HepG2 (cell line): ENCODE measurements at regions not wholly inside any gene's neighbourhood (a gene's known extent, or its start where the extent isn't known, plus 50 kb on each side); places are given as distances from the start of the nearest gene placed in this dataset.

Experiments used
- ATAC-seq: fragments of 200-7000 bp; cut with Tn5 transposase; 3 replicates; pipeline ENCODE4 v1.9.1; 2020; ENCODE audit warnings: mild to moderate bottlenecking, moderate library complexity
- BruUV-seq: library from RNA; stranded (reverse); fragments of 400-500 nt; replicated peaks from 2 replicates; lab custom pipeline; 2021; lab: Mats Ljungman, UMichigan
- CTCF ChIA-PET: fragments of 300-600 bp; formaldehyde crosslinking; extraction: SDS; loops from one replicate; lab custom pipeline; 2021; ENCODE audit warnings: low total read pairs, inconsistent platforms, low intra/inter-chr PET ratio; lab: Yijun Ruan, JAX
- POLR2A ChIA-PET: fragments of 350-600 bp; sonication (Branson Sonifier 250); formaldehyde crosslinking; loops from one replicate; lab custom pipeline; 2020; ENCODE audit warnings: antibody characterized with exemption, inconsistent platforms; lab: Yijun Ruan, JAX
- DNase-seq: peaks from one replicate; pipeline ENCODE4 v3.0.0-alpha.2; 2015; ENCODE audit warnings: low spot score
- FAIRE-seq: peaks from 3 replicates; lab custom pipeline; 2011; peaks lifted over from hg19 to GRCh38; lab: Jason Lieb, UNC
- H2AFZ ChIP-seq: one replicate; pipeline ENCODE4 v1.6.1; 2011; ENCODE audit warnings: low read length, inconsistent platforms
- H3K27ac ChIP-seq: fragments of 300-600 bp; 3 replicates; pipeline ENCODE4 v1.8.0; 2011; ENCODE audit warnings: mixed run types, mild to moderate bottlenecking, mixed read lengths, low read length, inconsistent platforms; ENCODE audit not compliant: insufficient read depth; ENCODE audit errors: extremely low read length
- H3K27me3 ChIP-seq, 2 experiments: fragments of 200-600 bp in 1 of 2; 2 replicates in 1 of 2; 3 replicates in 1 of 2; pipeline versions ENCODE4 v1.6.0 to v1.8.0; 2011; ENCODE audit warnings: low read length in 2 of 2, mild to moderate bottlenecking in 2 of 2, moderate library complexity in 2 of 2, inconsistent platforms in 1 of 2; ENCODE audit not compliant: insufficient read depth in 2 of 2, control insufficient read depth in 1 of 2
- H3K36me3 ChIP-seq, 2 experiments: fragments of 200-600 bp in 1 of 2; replicated peaks in 1 of 2; 2 replicates in 1 of 2; 3 replicates in 1 of 2; pipeline versions ENCODE4 v1.5.1 to v1.8.0; 2011; ENCODE audit warnings: low read length in 2 of 2, inconsistent platforms in 1 of 2; ENCODE audit not compliant: insufficient read depth in 2 of 2, control insufficient read depth in 1 of 2
- H3K4me1 ChIP-seq: 2 replicates; pipeline ENCODE4 v1.5.1; 2012; ENCODE audit warnings: low read length, inconsistent platforms; ENCODE audit not compliant: insufficient read depth
- H3K4me2 ChIP-seq: 2 replicates; pipeline ENCODE4 v1.6.0; 2011; ENCODE audit warnings: low read depth, low read length, inconsistent platforms
- H3K4me3 ChIP-seq, 3 experiments: fragments of 200-600 bp in 1 of 3; sonication (generic), shearing (Covaris generic) in 1 of 3; replicated peaks in 1 of 3; 2 replicates each; pipeline ENCODE4 v1.5.1; 2011 to 2016; ENCODE audit warnings: low read length in 3 of 3, inconsistent platforms in 2 of 3, low read depth in 2 of 3, mild to moderate bottlenecking in 2 of 3, control low read depth in 1 of 3, mixed read lengths in 1 of 3; ENCODE audit not compliant: insufficient read depth in 1 of 3
- H3K79me2 ChIP-seq: one replicate; pipeline ENCODE4 v1.6.1; 2011; ENCODE audit warnings: low read length, inconsistent platforms; ENCODE audit not compliant: insufficient read depth
- H3K9ac ChIP-seq: 2 replicates; pipeline ENCODE4 v1.6.0; 2011; ENCODE audit warnings: mild to moderate bottlenecking, low read depth, low read length, inconsistent platforms; ENCODE audit not compliant: insufficient read depth
- H3K9me3 ChIP-seq: 2 replicates; pipeline ENCODE4 v1.5.1; 2012; ENCODE audit warnings: mild to moderate bottlenecking, low read length
- H4K20me1 ChIP-seq: 2 replicates; pipeline ENCODE4 v1.6.0; 2011; ENCODE audit warnings: inconsistent platforms, mild to moderate bottlenecking, low read length, moderate library complexity; ENCODE audit not compliant: insufficient read depth
- CHCHD3 ChIP-seq: sonication (generic); formaldehyde crosslinking; IDR thresholded peaks from 2 replicates; pipeline ENCODE4 v1.8.0; 2022; ENCODE audit warnings: mild to moderate bottlenecking, missing genetic modification reagents, moderate library complexity
- EEA1 ChIP-seq: sonication (generic); formaldehyde crosslinking; IDR thresholded peaks from 2 replicates; pipeline ENCODE4 v1.5.1; 2020; ENCODE audit warnings: mild to moderate bottlenecking, missing genetic modification reagents, borderline replicate concordance
- ELF1 ChIP-seq: sonication (generic); formaldehyde crosslinking; IDR thresholded peaks from 2 replicates; pipeline ENCODE4 v1.4.0; 2020; ENCODE audit warnings: missing genetic modification reagents
- KAT7 ChIP-seq: IDR thresholded peaks from 2 replicates; pipeline ENCODE4 v1.6.1; 2018; ENCODE audit warnings: borderline replicate concordance, missing compliant biosample characterization
- LRRFIP1 ChIP-seq: sonication (generic); formaldehyde crosslinking; conservative IDR thresholded peaks from 2 replicates; pipeline ENCODE4 v1.4.0; 2020; ENCODE audit warnings: missing genetic modification reagents
- MED13 ChIP-seq: sonication (generic); formaldehyde crosslinking; IDR thresholded peaks from 2 replicates; pipeline ENCODE4 v1.5.0; 2020; ENCODE audit warnings: missing genetic modification reagents
- PLRG1 ChIP-seq: fragments of 450-650 bp; conservative IDR thresholded peaks from 2 replicates; pipeline ENCODE4 v1.6.1; 2016
- RFXANK ChIP-seq: IDR thresholded peaks from 2 replicates; pipeline ENCODE4 v1.6.1; 2016
- TBP ChIP-seq: sonication (generic); formaldehyde crosslinking; IDR thresholded peaks from 2 replicates; pipeline ENCODE4 v1.5.0; 2020; ENCODE audit warnings: missing genetic modification reagents
- TCF7 ChIP-seq: sonication (generic); IDR thresholded peaks from 2 replicates; pipeline ENCODE4 v1.6.1; 2016; ENCODE audit warnings: antibody characterized with exemption, low read depth
- TFE3 ChIP-seq: IDR thresholded peaks from 2 replicates; pipeline ENCODE4 v1.6.1; 2016
- THYN1 ChIP-seq: sonication (generic); formaldehyde crosslinking; IDR thresholded peaks from 2 replicates; pipeline ENCODE4 v1.8.1; 2023; ENCODE audit warnings: low read depth, mild to moderate bottlenecking, moderate library complexity, missing genetic modification reagents, borderline replicate concordance
- WIZ ChIP-seq: sonication (generic); formaldehyde crosslinking; IDR thresholded peaks from 2 replicates; pipeline ENCODE4 v1.5.1; 2020; ENCODE audit warnings: mild to moderate bottlenecking, missing genetic modification reagents
- ZNF3 ChIP-seq: IDR thresholded peaks from 2 replicates; pipeline ENCODE4 v1.7.0; 2017; ENCODE audit warnings: inconsistent platforms
- WGBS: methylation state at CpG from one replicate; pipeline ENCODE4 v1.1.6; 2017; ENCODE audit warnings: low lambda C conversion rate; 5-methylcytosine and 5-hydroxymethylcytosine counted together
- in situ Hi-C: cut with HindIII; loops from 2 replicates; pipeline ENCODE4 v1.10.0; 2017; ENCODE audit warnings: low pct_unique_long_range_greater_than_20kb; ENCODE audit not compliant: extremely low pct_ligation_motif_present
- intact Hi-C: fragments of 100-400 bp; cut with micrococcal nuclease; formaldehyde crosslinking; loops from one replicate; pipeline ENCODE4 v1.10.0; 2022; ENCODE audit not compliant: unreplicated experiment
- TF ChIP-seq, protein P1 (sequence below): sonication (generic); formaldehyde crosslinking; IDR thresholded peaks from 2 replicates; pipeline ENCODE4 v1.8.1; 2023; ENCODE audit warnings: mild to moderate bottlenecking, moderate library complexity, missing genetic modification reagents
- TF ChIP-seq, protein P2 (sequence below): sonication (generic); formaldehyde crosslinking; IDR thresholded peaks from 2 replicates; pipeline ENCODE4 v1.5.0; 2020; ENCODE audit warnings: mild to moderate bottlenecking, missing genetic modification reagents, moderate library complexity

DNA sequence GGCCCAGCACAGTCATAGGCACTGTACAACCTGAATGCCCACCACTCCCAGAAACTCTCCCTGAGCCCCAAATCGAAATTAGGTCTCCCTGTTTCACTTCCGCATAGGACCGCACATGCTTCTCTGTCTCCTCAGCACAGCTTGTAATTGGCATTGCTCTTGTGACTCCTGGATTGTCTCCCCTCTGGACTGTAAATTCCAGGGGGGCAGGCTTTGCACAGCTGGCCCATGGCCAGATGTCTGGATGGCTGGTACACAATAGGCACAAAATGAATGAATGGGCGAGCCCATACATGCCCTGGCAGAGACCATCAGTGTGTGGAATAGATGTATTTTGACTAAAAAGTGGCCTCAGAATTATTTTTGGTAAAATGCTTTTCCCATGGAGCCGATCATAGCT lies 63.3 kb upstream of the PHF21B start (continued):
- no peak for TF ChIP-seq TBP (CRISPR knock-in tag)
- TF ChIP-seq TFE3 (CRISPR knock-in tag): no peak
- no peak for TF ChIP-seq WIZ (CRISPR knock-in tag)
- TF ChIP-seq, protein P1, sequence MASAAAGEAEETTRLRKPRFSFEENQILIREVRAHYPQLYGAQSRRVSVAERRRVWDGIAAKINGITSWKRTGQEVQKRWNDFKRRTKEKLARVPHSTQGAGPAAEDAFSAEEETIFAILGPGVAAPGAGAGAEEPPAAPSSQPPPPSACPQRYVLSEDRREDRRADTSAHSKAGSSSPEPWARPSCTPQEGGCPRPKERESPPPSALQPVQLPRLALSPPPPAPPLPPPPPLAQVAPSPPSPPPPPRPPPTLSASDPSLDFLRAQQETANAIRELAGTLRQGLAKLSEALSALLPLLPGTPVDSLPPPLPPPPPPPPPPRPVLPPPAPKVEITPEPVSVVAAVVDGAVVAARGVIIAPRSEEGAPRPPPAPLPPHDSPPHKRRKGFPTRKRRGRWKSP (CRISPR knock-in tag): no peak
- no peak for TF ChIP-seq LRRFIP1 (CRISPR knock-in tag)
- TF ChIP-seq EEA1: no peak

GRCh38 chr22:45077286-45077685 lies 67.5 kb upstream of the PHF21B start:
- TF ChIP-seq MED13 (CRISPR knock-in tag) (no peak), PLRG1 (no peak), TCF7 (no peak), ZNF3 (CRISPR knock-in tag) (no peak), THYN1 (CRISPR knock-in tag) (no peak), ELF1 (no peak), CHCHD3 (no peak), RFXANK (no peak), KAT7 (CRISPR knock-in tag) (no peak)
- TF ChIP-seq, protein P2, sequence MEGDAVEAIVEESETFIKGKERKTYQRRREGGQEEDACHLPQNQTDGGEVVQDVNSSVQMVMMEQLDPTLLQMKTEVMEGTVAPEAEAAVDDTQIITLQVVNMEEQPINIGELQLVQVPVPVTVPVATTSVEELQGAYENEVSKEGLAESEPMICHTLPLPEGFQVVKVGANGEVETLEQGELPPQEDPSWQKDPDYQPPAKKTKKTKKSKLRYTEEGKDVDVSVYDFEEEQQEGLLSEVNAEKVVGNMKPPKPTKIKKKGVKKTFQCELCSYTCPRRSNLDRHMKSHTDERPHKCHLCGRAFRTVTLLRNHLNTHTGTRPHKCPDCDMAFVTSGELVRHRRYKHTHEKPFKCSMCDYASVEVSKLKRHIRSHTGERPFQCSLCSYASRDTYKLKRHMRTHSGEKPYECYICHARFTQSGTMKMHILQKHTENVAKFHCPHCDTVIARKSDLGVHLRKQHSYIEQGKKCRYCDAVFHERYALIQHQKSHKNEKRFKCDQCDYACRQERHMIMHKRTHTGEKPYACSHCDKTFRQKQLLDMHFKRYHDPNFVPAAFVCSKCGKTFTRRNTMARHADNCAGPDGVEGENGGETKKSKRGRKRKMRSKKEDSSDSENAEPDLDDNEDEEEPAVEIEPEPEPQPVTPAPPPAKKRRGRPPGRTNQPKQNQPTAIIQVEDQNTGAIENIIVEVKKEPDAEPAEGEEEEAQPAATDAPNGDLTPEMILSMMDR (CRISPR knock-in tag): no peak
- Histone ChIP-seq H4K20me1 (no peaks in the 10 kb centered on the region), H3K9ac (no peak overlapping the region), H3K27me3 (peaks cover 2 to 54% of the 10 kb centered on the region in 2 experiments; a peak in 4 of 5 replicates), H3K4me2 (no peak overlapping the region), H3K36me3 (no peaks in the 10 kb centered on the region), H3K79me2 (no peaks in the 10 kb centered on the region), H3K27ac (no peak overlapping the region), H3K9me3 (no peaks in the 10 kb centered on the region), H2AFZ (no peak overlapping the region), H3K4me3 (no peak overlapping the region), H3K4me1 (no peaks in the 10 kb centered on the region)
- CTCF ChIA-PET: no interaction called here
- WGBS: 27% methylated on average over 8 of the region's 14 CpGs
- intact Hi-C loops (no loop called here), in situ Hi-C loops (no loop called here)
- DNase-seq (no peak), FAIRE-seq (no peak), ATAC-seq (no peak)
- no TSS peak for BruUV-seq
- POLR2A ChIA-PET: no interaction called here
